ENCODE measurements at regions not wholly inside any gene's neighbourhood (a gene's known extent, or its start where the extent isn't known, plus 50 kb on each side); places are given as distances from the start of the nearest gene placed in this dataset.
A peak's percentile ranks its signal among the peaks of the same experiment; 100 is the strongest.

DNA sequence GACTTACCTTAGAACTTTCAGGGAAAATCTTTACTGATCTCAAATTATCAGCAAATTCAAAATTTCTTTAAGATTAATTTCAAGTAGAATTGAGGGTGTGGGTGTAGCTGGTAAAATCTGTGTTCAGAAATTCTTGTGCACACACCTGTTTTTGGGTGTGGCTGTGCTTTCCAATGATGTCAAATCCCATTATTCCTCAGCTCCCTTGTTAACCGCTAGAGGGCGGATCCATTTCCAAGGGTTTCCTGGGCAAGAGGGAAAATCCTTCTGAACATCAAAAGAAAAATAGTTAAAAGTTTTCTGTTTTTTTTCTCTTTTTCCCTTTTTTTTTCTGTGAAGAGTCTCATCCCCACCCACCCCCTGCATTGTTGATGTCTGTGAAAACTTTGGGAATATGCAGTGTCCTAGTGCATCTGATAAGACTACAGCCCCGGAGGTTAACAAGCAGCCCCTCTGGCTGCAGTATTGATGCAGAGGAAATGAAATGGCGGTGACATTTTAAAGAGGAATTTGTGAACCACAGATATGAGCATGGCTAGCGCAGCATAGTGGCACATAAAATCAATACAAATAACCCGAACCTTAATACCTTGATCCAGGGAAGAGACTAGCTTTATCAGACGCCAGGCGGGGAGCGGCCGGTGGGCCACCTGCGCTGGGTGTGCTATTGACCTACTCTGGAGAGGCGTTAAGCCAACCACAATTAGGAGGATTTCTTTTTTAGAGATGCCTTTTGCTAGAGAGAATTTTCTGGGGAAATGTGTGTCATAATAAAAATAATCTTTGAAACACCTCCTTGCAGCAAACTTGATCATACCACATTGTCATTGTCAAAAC, 130.9 kb downstream of the FOXA2 start:
- Histone ChIP-seq H3K4me3 (no peak overlapping the region), H3K27ac (no peak overlapping the region), H3K36me3 (no peaks in the 10 kb centered on the region), H3K9me3 (no peaks in the 10 kb centered on the region), H3K27me3 (peaks cover 0 to 63% (median 0%) of the 10 kb centered on the region in 4 donors), H3K4me1 (peaks cover 6 to 21% (median 6%) of the 10 kb centered on the region in 3 donors)
- DNase-seq, result no peak
- 67 to 73% methylated on average over 12 of the region's 12 CpGs for WGBS, 2 donors
- intact Hi-C loops (cut with DNase I), result no loop called here
- TF ChIP-seq, protein P1, sequence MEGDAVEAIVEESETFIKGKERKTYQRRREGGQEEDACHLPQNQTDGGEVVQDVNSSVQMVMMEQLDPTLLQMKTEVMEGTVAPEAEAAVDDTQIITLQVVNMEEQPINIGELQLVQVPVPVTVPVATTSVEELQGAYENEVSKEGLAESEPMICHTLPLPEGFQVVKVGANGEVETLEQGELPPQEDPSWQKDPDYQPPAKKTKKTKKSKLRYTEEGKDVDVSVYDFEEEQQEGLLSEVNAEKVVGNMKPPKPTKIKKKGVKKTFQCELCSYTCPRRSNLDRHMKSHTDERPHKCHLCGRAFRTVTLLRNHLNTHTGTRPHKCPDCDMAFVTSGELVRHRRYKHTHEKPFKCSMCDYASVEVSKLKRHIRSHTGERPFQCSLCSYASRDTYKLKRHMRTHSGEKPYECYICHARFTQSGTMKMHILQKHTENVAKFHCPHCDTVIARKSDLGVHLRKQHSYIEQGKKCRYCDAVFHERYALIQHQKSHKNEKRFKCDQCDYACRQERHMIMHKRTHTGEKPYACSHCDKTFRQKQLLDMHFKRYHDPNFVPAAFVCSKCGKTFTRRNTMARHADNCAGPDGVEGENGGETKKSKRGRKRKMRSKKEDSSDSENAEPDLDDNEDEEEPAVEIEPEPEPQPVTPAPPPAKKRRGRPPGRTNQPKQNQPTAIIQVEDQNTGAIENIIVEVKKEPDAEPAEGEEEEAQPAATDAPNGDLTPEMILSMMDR (IDR thresholded peaks at IDR 0.05), result peak; percentile 16 to 60 (median 52)
- no peak for TF ChIP-seq POLR2A (IDR thresholded peaks at IDR 0.05)

DNA sequence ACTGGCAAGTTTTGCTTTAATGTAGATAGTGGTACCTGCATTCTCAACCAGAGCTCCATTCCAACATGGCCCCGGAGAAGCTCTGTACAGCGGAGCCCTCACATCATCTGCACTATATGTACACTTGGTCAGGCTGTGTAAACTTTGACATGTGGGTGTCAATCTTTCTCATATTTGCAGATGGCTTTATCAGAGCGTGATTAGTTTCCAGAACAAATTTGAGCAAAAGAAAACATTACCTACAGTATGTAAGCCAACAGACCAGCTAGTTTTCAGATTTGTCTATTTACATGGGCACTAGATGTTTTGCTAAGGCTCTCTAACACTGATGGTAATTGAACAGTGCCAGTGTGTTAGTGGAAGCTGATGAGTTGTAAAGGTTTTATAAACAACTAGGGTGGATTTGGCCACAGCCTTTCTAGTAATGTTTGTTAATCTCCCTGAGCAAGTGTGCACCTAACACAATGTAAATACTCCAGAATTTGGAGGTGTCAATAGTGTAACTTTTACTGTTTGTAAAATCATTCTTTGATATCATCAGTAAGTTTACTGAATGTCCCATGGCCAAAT, 131.8 kb downstream of the FOXA2 start:
- 77 to 90% methylated on average over 3 of the region's 3 CpGs for WGBS, 2 donors
- intact Hi-C loops (cut with DNase I), result no loop called here
- Histone ChIP-seq H3K4me3 (no peak overlapping the region), H3K4me1 (peaks cover 6 to 30% (median 6%) of the 10 kb centered on the region in 3 donors), H3K36me3 (no peaks in the 10 kb centered on the region), H3K27me3 (peaks cover 0 to 55% (median 0%) of the 10 kb centered on the region in 4 donors), H3K27ac (no peak overlapping the region), H3K9me3 (no peaks in the 10 kb centered on the region)
- no peak for DNase-seq
- TF ChIP-seq, protein P1 (IDR thresholded peaks at IDR 0.05), result no peak

DNA sequence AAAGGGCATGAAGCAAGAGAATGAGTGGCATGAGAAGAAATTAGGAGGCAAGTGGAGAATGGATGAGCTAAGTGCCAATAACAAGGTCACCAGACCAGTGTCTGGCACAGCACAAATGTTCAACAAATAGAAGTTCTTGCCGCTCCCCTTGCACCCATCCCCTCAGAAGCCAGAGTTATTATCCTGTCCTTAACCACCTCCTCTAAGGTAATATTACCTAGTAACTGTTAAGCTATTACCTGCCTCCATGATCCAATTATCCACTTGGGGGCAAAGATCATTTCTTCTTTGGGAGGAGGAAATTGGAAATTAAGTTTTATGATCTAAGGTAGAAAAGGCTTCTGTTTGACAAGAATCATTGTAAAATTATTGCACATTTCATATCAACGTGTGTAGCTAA, 133.8 kb downstream of the FOXA2 start:
- DNase-seq, result no peak
- Histone ChIP-seq H3K4me3 (no peak overlapping the region), H3K27me3 (peaks cover 0 to 40% (median 0%) of the 10 kb centered on the region in 4 donors), H3K27ac (no peak overlapping the region), H3K4me1 (peaks cover 6 to 40% (median 9%) of the 10 kb centered on the region in 3 donors), H3K9me3 (no peaks in the 10 kb centered on the region), H3K36me3 (no peaks in the 10 kb centered on the region)
- WGBS, 2 donors, result 81% methylated on average over 2 of the region's 2 CpGs
- intact Hi-C loops (cut with DNase I), result no loop called here
- TF ChIP-seq, protein P1 (IDR thresholded peaks at IDR 0.05), result no peak

DNA sequence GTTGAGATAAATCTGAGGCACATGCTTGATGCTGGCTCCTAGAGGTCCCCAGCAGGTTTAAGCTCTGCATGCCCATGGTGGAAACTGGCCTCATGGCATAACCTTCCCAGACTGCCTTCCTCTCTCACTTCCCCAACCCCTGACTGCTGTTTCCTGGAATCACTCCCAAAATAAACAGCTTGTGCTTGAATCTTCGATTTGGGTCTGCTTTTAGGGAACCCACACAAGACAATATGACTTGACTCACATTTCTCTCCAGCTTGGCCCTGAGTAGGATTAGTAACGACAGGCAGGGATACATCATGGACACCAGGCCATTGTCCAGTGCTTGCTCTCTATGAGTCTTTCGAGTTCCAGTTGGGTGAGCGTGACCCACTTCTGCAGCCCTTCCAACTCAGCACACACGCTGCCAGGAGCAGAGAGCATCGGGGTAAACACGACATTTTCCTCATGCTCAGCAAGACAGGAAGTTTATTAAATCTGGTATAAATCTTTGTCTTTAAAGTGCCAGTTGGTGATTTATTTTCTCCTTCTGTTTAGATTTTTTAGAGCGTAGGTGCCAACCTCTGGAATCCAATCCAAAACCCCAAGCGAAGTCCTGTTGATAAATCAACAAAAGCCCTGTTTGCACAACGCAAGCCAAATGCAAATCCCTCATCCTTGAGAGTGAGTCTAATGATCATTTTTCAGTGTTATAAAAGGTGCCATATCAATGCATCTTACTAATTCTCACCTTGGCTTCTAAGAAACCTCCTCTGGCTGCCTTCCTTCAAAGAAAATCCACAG, 135.0 kb downstream of the FOXA2 start:
- no peak for DNase-seq
- Histone ChIP-seq H3K4me1 (peaks cover 6 to 40% (median 9%) of the 10 kb centered on the region in 3 donors), H3K9me3 (no peaks in the 10 kb centered on the region), H3K27ac (no peak overlapping the region), H3K4me3 (no peak overlapping the region), H3K36me3 (no peaks in the 10 kb centered on the region), H3K27me3 (peaks cover 0 to 28% (median 0%) of the 10 kb centered on the region in 4 donors)
- 15 to 22% methylated on average over 10 of the region's 10 CpGs for WGBS, 2 donors
- intact Hi-C loops (cut with DNase I), result no loop called here
- no peak for TF ChIP-seq POLR2A (IDR thresholded peaks at IDR 0.05)
- TF ChIP-seq, protein P1 (IDR thresholded peaks at IDR 0.05), result no peak

DNA sequence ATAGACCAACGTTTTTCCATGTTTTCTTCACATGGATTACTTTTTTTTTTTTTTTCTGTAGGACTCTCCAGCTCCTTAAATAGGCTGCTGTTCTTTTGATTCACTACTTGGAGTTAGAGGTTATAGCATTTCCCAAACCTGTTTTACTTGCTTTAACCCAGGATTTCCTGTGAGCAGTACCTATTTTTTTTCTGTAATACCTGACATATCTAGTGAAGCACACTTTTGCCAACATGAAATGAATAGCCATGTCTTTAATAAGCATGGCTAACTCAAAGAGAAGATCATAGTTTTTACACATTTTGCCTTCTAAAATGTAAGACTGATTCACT, 137.0 kb downstream of the FOXA2 start:
- H3K36me3 ChIP-seq, result no peaks in the 10 kb centered on the region
- no peak for TF ChIP-seq POLR2A (IDR thresholded peaks at IDR 0.05)
- TF ChIP-seq, protein P1 (IDR thresholded peaks at IDR 0.05), result no peak
- intact Hi-C loops (cut with DNase I), result no loop called here
- no peak overlapping the region for H3K27ac ChIP-seq
- no peaks in the 10 kb centered on the region for H3K9me3 ChIP-seq
- DNase-seq, result no peak
- peaks cover 6 to 40% (median 9%) of the 10 kb centered on the region in 3 donors for H3K4me1 ChIP-seq
- 4 to 11% methylated on average over 1 of the region's 1 CpG for WGBS, 2 donors
- H3K4me3 ChIP-seq, result no peak overlapping the region
- peaks cover 0 to 18% (median 0%) of the 10 kb centered on the region in 4 donors for H3K27me3 ChIP-seq
